Spleen (tissue), 11 donors: ENCODE measurements at regions not wholly inside any gene's neighbourhood (a gene's known extent, or its start where the extent isn't known, plus 50 kb on each side); places are given as distances from the start of the nearest gene placed in this dataset.
"Not testable (repeated sequence)": the region's sequence is repeated elsewhere in the genome, so short reads cannot be mapped to it uniquely, and the experiment has no call there.

ENCODE experiments used
- DNase-seq: peaks from one replicate; pipeline ENCODE4 v3.0.0-alpha.2; 2020
- H3K27ac ChIP-seq, 8 donors: fragments of 200-600 bp; sonication (generic) in 7 of 8; 1 replicate in 4 of 8; 2 replicates in 4 of 8; pipeline versions ENCODE4 v1.5.0 to v1.8.0; 2016 to 2021; ENCODE audit warnings: inconsistent platforms in 4 of 8, mild to moderate bottlenecking in 4 of 8, moderate library complexity in 1 of 8
- H3K27me3 ChIP-seq, 7 donors: fragments of 200-600 bp; sonication (generic) in 6 of 7; replicated peaks in 1 of 7; 1 replicate in 4 of 7; 2 replicates in 3 of 7; pipeline versions ENCODE4 v1.5.0 to v1.8.0; 2016 to 2021; ENCODE audit warnings: inconsistent platforms in 3 of 7, mild to moderate bottlenecking in 1 of 7
- H3K36me3 ChIP-seq, 6 donors: fragments of 200-600 bp; sonication (generic) in 5 of 6; 1 replicate in 4 of 6; 2 replicates in 2 of 6; pipeline versions ENCODE4 v1.5.0 to v1.8.0; 2016 to 2021; ENCODE audit warnings: inconsistent platforms in 2 of 6
- H3K4me1 ChIP-seq, 6 donors: fragments of 200-600 bp; sonication (generic) in 5 of 6; 1 replicate in 3 of 6; 2 replicates in 3 of 6; pipeline versions ENCODE4 v1.5.0 to v1.8.0; 2016 to 2021; ENCODE audit warnings: inconsistent platforms in 3 of 6
- H3K4me3 ChIP-seq, 8 donors: fragments of 200-600 bp; sonication (generic) in 7 of 8; 1 replicate in 4 of 8; 2 replicates in 4 of 8; pipeline versions ENCODE4 v1.5.0 to v1.8.0; 2016 to 2021; ENCODE audit warnings: inconsistent platforms in 4 of 8, mild to moderate bottlenecking in 4 of 8, moderate library complexity in 2 of 8
- H3K9me3 ChIP-seq, 8 donors: fragments of 200-600 bp; sonication (generic) in 7 of 8; 1 replicate in 4 of 8; 2 replicates in 4 of 8; pipeline versions ENCODE4 v1.5.0 to v1.8.0; 2016 to 2021; ENCODE audit warnings: inconsistent platforms in 4 of 8
- POLR2A ChIP-seq, 3 donors: fragments of 450-650 bp; IDR thresholded peaks; one replicate each; pipeline ENCODE4 v1.5.1; 2017; ENCODE audit warnings: antibody characterized with exemption in 3 of 3, mild to moderate bottlenecking in 1 of 3
- POLR2AphosphoS5 ChIP-seq, 3 donors: sonication (generic); formaldehyde crosslinking; IDR thresholded peaks; one replicate each; pipeline ENCODE4 v1.5.1; 2017; ENCODE audit warnings: antibody characterized with exemption in 3 of 3
- WGBS, 5 donors: extraction: QIAGEN DNeasy Blood & Tissue Kit in 3 of 5; methylation state at CpG; one replicate each; pipeline versions ENCODE4 v1.1.5 to v1.1.7; 2013 to 2018; 5-methylcytosine and 5-hydroxymethylcytosine counted together
- intact Hi-C: fragments of 100-400 bp; cut with DNase I; formaldehyde crosslinking; loops from one replicate; pipeline ENCODE4 v1.15.0; 2023; ENCODE audit warnings: low total_unique reads
- TF ChIP-seq, protein P1 (sequence below), 11 experiments: fragments of 200-600 bp in 7 of 11; fragments of 450-650 bp in 4 of 11; sonication (generic) in 4 of 11; IDR thresholded peaks in 8 of 11; conservative IDR thresholded peaks in 3 of 11; 1 replicate in 7 of 11; 2 replicates in 4 of 11; pipeline versions ENCODE4 v1.4.0 to v1.8.0; 2016 to 2021; ENCODE audit warnings: antibody characterized with exemption in 11 of 11, inconsistent platforms in 4 of 11, mild to moderate bottlenecking in 1 of 11
- donor health status: healthy with polysubstance abuse.
- donor health status: DM: no; HTN: no; CAD: no; lungs with moderate emphysema.
- donor health status: DM: no; HTN: no; CAD: no.
- donor health status: Bipolar disorder and iron deficiency.
- donor health status: healthy.
- donor health status: DM: no; HTN: no; CAD: no.
- donor health status: DM: yes; HTN: yes; CAD: no.

DNA sequence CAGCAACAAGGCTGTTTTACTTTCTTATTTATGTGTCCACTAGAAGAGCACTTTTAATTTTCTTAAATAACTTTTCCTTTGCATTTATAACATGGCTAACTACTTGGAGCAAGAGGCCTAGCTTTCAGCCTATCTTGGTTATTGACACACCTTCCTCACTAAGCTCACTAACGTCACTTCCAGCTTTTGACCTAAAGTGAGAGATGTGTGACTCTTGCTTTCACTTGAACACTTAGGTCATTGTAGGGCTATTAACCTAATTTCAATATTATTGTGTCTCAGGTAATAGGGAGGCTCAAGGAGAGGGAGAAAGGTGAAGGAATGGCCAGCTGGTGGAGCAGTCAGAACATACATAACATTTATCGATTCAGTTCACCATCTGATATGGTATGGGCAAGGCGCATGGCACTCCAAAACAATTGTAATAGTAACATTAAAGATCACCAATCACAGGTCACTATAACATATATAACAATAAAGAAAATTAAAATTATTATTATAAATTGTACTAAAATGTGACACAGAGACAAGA lies 95.0 kb upstream of the FAM20C start:
- WGBS, 5 donors = 59 to 83% (median 66%) methylated on average over 3 of the region's 3 CpGs
- TF ChIP-seq POLR2A (IDR thresholded peaks at IDR 0.05) (no peak), POLR2AphosphoS5 (IDR thresholded peaks at IDR 0.05) (no peak)
- TF ChIP-seq, protein P1, sequence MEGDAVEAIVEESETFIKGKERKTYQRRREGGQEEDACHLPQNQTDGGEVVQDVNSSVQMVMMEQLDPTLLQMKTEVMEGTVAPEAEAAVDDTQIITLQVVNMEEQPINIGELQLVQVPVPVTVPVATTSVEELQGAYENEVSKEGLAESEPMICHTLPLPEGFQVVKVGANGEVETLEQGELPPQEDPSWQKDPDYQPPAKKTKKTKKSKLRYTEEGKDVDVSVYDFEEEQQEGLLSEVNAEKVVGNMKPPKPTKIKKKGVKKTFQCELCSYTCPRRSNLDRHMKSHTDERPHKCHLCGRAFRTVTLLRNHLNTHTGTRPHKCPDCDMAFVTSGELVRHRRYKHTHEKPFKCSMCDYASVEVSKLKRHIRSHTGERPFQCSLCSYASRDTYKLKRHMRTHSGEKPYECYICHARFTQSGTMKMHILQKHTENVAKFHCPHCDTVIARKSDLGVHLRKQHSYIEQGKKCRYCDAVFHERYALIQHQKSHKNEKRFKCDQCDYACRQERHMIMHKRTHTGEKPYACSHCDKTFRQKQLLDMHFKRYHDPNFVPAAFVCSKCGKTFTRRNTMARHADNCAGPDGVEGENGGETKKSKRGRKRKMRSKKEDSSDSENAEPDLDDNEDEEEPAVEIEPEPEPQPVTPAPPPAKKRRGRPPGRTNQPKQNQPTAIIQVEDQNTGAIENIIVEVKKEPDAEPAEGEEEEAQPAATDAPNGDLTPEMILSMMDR (IDR thresholded peaks at IDR 0.05 in 8 of 11, conservative IDR thresholded peaks at IDR 0.05 in 3 of 11) = no peak
- Histone ChIP-seq H3K9me3 (peaks cover 0 to 28% (median 16%) of the 10 kb centered on the region in 8 donors), H3K36me3 (no peaks in the 10 kb centered on the region), H3K27me3 (no peaks in the 10 kb centered on the region), H3K27ac (no peak overlapping the region), H3K4me3 (no peak overlapping the region), H3K4me1 (no peaks in the 10 kb centered on the region)
- no peak for DNase-seq
- intact Hi-C loops = no loop called here

DNA sequence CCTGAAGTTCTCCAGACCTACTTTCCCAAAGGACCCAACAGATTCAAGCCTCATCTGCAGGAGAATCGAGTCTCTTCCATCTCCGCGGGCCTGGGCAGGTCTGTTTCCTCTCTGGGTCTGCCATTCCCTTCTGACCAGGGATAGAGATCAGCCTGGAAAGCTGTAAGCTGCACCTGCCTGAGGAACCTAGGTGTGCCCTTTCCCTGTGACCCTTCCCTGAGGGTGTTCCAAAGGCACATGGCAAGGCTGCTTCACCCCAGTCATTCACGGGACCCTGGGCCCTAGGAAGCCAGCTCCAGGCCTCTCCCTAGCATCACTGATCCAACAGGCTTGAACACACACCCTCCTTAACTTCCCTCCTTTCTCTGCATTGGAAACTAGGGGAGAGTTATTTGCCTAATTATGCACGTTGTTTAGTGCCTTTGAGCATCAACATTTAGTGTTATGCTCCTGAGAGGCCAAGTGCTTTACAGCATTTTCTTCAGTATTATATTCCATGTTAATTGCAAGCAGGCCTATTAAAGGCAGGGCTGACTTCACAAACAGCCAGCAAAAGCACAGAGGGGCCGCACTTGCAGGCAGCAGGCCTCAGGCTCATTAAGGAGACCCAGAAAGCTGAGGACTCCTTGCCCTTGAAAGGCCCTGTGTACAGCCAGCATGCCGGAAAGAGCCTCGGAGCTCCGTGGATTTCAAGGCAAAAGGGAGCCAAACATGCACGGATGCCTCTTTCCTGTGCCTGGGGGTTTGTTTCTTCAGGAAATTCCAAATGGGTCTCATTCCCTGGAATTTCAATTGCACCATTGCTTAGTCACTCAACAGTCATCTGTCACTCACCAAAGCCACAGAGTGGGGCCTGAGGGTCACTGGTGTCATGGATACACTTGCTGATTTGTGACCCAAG lies 91.0 kb upstream of the FAM20C start:
- Histone ChIP-seq H3K4me1 (no peaks in the 10 kb centered on the region), H3K27ac (no peak overlapping the region), H3K4me3 (no peak overlapping the region), H3K9me3 (peaks cover 0 to 28% (median 16%) of the 10 kb centered on the region in 8 donors), H3K36me3 (no peaks in the 10 kb centered on the region), H3K27me3 (peaks cover 0 to 16% (median 0%) of the 10 kb centered on the region in 7 donors)
- peak; percentile 35 for DNase-seq
- 76 to 87% (median 84%) methylated on average over 10 of the region's 10 CpGs for WGBS, 5 donors
- no peak for TF ChIP-seq POLR2AphosphoS5 (IDR thresholded peaks at IDR 0.05)
- intact Hi-C loops = no loop called here

DNA sequence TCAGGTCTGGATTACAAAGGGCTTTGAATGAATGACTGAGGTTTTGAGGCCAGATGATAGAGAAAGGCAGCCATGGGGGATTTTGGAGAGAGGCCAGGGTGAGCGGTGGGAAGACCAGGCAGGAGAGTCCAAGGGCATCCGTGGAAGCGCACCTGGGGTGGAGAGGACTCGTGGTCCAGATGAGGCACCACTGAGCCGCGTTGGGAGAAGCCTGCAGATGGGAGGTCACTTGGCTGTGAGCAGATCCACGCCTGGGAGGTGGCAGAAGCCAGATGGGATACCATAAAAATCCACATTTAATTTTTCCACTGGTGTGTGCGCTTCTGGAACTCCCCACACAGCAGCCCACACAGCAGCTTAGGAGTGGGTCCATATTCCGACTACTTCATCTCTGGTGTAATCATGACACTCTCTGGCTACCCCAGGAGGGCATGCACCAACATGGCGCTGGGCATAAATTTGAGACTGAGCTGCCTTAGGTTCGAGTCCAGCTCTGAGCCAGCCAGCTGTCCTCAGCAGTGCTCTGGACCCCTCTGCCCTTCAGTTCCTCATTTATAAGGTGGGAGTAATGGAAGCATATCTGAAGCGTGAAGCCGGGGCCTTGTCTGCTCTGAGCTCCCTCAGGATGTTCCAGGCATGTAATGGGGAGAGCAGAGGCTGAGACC lies 90.2 kb upstream of the FAM20C start:
- H3K27ac ChIP-seq = peak overlapping the region in 1 of 8 donors; percentile 35
- TF ChIP-seq POLR2AphosphoS5 (IDR thresholded peaks at IDR 0.05) (no peak), POLR2A (IDR thresholded peaks at IDR 0.05) (no peak)
- TF ChIP-seq, protein P1 (IDR thresholded peaks at IDR 0.05 in 8 of 11, conservative IDR thresholded peaks at IDR 0.05 in 3 of 11) = no peak
- H3K4me3 ChIP-seq = no peak overlapping the region
- 80 to 90% (median 87%) methylated on average over 12 to 13 of the region's 13 CpGs for WGBS, 5 donors
- peaks cover 0 to 16% (median 0%) of the 10 kb centered on the region in 7 donors for H3K27me3 ChIP-seq
- intact Hi-C loops = no loop called here
- peaks cover 0 to 22% (median 16%) of the 10 kb centered on the region in 8 donors for H3K9me3 ChIP-seq
- peak; percentile 42 for DNase-seq
- no peaks in the 10 kb centered on the region for H3K36me3 ChIP-seq
- H3K4me1 ChIP-seq = no peaks in the 10 kb centered on the region

DNA sequence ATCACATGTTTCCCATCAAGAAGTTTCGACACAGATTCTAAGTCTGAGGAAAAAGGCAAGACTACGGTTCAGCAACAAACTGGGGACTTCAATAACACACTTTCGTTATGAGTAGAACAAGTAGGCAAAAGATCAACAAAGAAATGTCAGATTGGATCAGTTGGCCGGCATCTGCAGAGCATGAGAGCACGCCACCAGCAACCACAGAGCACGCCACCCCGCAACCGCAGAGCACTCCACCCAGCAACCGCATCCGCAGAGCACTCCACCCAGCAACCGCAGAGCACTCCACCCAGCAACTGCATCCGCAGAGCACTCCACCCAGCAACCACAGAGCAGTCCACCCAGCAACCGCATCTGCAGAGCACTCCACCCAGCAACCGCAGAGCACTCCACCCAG lies 89.7 kb upstream of the FAM20C start:
- DNase-seq = no peak
- TF ChIP-seq POLR2AphosphoS5 (IDR thresholded peaks at IDR 0.05) (no peak), POLR2A (IDR thresholded peaks at IDR 0.05) (no peak)
- TF ChIP-seq, protein P1 (IDR thresholded peaks at IDR 0.05 in 8 of 11, conservative IDR thresholded peaks at IDR 0.05 in 3 of 11) = no peak
- H3K4me3 ChIP-seq = no peak overlapping the region
- H3K36me3 ChIP-seq = no peaks in the 10 kb centered on the region
- H3K4me1 ChIP-seq = no peaks in the 10 kb centered on the region
- intact Hi-C loops = no loop called here
- WGBS, 5 donors = 52 to 78% (median 61%) methylated on average over 10 to 14 of the region's 14 CpGs
- peak overlapping the region in 1 of 8 donors; percentile 35 for H3K27ac ChIP-seq
- H3K27me3 ChIP-seq = peaks cover 0 to 16% (median 0%) of the 10 kb centered on the region in 7 donors
- H3K9me3 ChIP-seq = peaks cover 0 to 17% (median 12%) of the 10 kb centered on the region in 8 donors

DNA sequence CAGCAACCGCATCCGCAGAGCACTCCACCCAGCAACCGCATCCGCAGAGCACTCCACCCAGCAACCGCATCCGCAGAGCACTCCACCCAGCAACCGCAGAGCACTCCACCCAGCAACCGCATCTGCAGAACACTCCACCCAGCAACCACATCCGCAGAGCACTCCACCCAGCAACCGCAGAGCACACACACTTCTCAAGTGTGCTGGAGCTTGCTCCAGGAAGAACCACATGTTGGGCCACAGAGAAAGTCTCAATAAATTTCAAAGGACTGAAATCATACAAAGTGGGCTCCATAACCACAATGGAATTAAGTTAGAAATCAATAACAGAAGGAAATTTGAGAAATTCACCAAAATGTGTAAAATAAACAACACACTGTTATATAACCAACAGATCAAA lies 88.4 kb upstream of the FAM20C start:
- 86 to 100% (median 94%) methylated on average over 2 to 5 of the region's 10 CpGs for WGBS, 5 donors
- intact Hi-C loops = not testable (repeated sequence)

More for the DNA sequence above, 88.4 kb upstream of the FAM20C start:
- H3K9me3 ChIP-seq, DNase-seq, H3K27ac ChIP-seq, H3K4me3 ChIP-seq, H3K36me3 ChIP-seq, H3K4me1 ChIP-seq: not testable (repeated sequence)
- peaks cover 0 to 16% (median 0%) of the 10 kb centered on the region in 7 donors for H3K27me3 ChIP-seq
